Urothelium cell line (cell line): ENCODE measurements at regions not wholly inside any gene's neighbourhood (a gene's known extent, or its start where the extent isn't known, plus 50 kb on each side); places are given as distances from the start of the nearest gene placed in this dataset.
A peak's percentile ranks its signal among the peaks of the same experiment; 100 is the strongest.
"Not testable (repeated sequence)": the region's sequence is repeated elsewhere in the genome, so short reads cannot be mapped to it uniquely, and the experiment has no call there.

Experiments used
- DNase-seq: peaks from one replicate; pipeline ENCODE4 v3.0.0; 2011; ENCODE audit warnings: low spot score, mixed read lengths
- FAIRE-seq: peaks from 2 replicates; lab custom pipeline; 2011; peaks lifted over from hg19 to GRCh38; lab: Jason Lieb, UNC

GRCh38 chrX:13955975-13956374, 73.7 kb downstream of the GEMIN8 start:
- DNase-seq (no peak), FAIRE-seq (no peak)

- FAIRE-seq (no peak), DNase-seq (no peak)
These were observed 74.5 kb downstream of the GEMIN8 start for GRCh38 chrX:13955095-13955647.

GRCh38 chrX:13952581-13952980, 77.1 kb downstream of the GEMIN8 start:
- FAIRE-seq (no peak), DNase-seq (no peak)

GRCh38 chrX:13946223-13946622, 83.5 kb downstream of the GEMIN8 start:
- DNase-seq, FAIRE-seq: not testable (repeated sequence)

DNA sequence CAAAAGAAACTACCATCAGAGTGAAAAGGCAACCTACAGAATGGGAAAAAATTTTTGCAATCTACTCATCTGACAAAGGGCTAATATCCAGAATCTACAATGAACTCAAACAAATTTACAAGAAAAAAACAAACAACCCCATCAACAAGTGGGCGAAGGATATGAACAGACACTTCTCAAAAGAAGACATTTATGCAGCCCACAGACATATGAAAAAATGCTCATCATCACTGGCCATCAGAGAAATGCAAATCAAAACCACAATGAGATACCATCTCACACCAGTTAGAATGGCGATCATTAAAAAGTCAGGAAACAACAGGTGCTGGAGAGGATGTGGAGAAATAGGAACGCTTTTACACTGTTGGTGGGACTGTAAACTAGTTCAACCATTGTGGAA, 83.9 kb downstream of the GEMIN8 start:
- not testable (repeated sequence) for DNase-seq, FAIRE-seq

- FAIRE-seq = no peak
- no peak for DNase-seq
These were observed 89.0 kb downstream of the GEMIN8 start for GRCh38 chrX:13940671-13941070.

GRCh38 chrX:13939741-13940597, 89.7 kb downstream of the GEMIN8 start:
- DNase-seq (no peak), FAIRE-seq (no peak)

DNA sequence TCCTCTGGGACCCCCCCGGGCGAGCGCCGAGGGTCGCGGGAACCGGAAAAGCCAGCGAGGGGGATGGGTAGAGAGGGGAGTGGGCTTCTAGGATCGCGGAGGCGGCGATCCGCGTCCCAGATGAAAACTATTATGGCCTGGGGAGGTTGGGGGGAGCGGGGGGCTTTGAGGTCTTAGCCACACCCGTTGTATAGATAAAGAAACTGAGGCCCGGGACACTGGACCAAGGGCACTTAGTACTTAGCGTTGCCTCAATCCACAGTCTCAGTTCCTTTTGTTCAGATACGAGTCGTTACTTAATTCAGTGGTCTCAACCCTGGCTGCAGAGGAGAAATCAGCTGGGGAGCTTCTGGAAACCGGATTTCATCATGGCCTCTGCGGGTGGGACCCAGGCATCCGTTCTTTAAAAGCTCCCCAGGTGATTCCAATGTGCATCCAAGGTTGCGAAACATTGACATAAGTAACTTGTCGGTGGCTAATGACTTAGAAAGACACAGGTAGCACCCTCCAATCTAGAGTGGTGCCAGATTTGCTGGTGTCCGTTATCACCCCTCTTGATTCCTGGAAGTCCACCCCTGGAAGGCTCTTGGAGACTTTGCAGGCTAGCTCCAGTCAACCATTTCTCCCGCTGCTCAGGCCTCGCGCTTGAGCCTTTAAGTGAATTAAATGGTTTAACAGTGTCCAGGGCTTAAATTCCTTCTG, 90.7 kb downstream of the GEMIN8 start:
- no peak for DNase-seq
- no peak for FAIRE-seq

- FAIRE-seq = no peak
- peak; percentile 13 for DNase-seq
These were observed 91.5 kb downstream of the GEMIN8 start for GRCh38 chrX:13938051-13938828.

GRCh38 chrX:13937370-13938050, 92.2 kb downstream of the GEMIN8 start:
- FAIRE-seq (no peak), DNase-seq (peak; percentile 2)

GRCh38 chrX:13936521-13937225, 93.0 kb downstream of the GEMIN8 start:
- no peak for DNase-seq
- FAIRE-seq = no peak

DNA sequence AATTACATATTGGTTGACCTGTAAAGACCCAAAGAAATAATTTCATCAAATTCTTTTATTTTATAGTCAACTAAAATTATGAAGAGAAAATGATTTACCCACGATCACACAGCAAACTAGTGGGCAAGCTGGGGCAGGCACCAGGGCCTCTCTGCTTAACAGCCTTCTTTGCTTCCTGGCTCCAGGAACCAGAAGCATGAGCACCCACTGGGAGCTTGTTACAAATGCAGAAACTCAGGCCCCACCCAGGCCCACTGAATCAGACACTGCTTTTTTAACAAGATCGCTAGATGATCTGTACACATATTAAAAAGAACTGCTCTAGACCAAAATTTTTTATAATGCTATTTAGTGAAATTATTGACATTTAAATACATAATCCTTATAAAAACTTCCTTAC, 95.0 kb downstream of the GEMIN8 start:
- FAIRE-seq (no peak), DNase-seq (no peak)

DNA sequence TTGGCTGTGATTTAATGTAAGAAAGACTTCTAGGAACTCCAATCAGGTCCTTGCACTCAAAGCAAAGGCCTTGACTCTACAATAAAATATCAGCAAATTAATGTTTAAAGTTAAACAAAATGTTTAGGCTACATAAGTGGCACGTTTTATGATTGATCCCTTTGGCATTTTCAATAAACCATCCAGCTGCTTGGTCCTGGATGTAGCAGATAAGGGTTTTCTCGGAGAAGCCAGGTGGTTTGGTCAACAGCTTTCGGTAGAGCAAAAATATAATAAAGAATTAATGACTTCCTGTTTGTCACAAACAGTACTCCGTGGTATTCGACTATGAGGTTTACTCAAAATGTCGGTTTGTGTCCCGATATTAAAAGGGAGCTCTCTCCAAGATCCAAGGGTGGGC, 95.8 kb downstream of the GEMIN8 start:
- no peak for DNase-seq
- FAIRE-seq = no peak

GRCh38 chrX:13933352-13933751, 96.3 kb downstream of the GEMIN8 start:
- DNase-seq (no peak), FAIRE-seq (no peak)

- DNase-seq (no peak), FAIRE-seq (no peak)
These were observed 97.3 kb downstream of the GEMIN8 start for GRCh38 chrX:13932416-13932815.

DNA sequence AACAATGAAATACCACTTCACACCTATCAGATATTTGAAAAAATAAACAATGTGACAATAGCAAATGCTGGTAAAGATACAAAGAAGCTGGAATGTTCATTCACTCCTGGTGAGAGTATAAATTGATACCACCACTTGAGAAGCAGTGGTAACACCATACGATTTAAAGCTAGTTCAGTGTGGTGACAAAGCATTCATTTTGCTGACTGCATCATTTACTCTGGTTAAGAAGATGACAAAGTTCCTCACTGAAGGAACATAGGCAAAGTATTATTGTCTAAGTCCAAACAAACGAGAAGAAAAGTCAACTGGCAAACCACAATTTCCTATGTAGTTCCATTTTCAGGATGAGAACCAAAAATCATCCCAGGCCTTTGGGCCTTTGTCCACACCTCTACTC, 102.5 kb downstream of the GEMIN8 start:
- DNase-seq (no peak), FAIRE-seq (no peak)

DNA sequence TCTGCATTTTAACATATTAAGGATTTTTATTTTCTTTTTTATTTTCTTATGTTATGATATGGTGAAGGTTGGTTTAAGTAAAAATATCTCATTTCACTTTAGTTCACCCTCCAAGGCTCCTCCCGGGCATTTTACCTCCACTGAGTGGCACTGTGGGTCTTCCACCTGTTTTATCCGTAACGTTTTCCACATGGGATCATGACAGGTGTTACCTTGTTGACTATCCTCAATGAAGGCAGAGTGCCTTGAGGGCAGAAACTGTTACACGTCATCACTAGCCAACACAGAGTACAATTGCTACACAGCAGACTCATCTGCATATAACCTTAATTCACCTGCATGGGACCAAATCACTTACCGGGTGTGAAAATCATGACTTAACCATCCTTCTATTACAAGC, 105.8 kb downstream of the GEMIN8 start:
- FAIRE-seq (no peak), DNase-seq (no peak)

GRCh38 chrX:13923289-13923688, 106.4 kb upstream of the GPM6B start:
- FAIRE-seq = no peak
- no peak for DNase-seq

DNA sequence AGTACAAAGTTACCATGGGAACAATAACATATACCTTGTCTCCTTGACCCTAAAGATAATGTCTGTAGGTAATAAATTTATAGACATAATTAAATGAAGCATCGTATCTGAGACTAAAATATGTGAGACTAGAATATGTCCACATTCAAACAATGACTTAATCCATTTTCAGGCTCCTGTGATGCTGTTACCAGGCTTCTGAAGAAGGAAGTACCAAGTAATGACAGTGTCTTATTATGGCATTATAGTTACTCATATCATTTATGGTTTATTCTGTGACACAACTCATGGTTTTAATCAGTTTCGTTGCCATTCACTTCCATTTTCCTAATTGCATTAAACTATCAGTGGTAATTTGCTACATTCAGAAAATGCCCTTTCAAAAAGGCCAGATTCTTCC, 100.6 kb upstream of the GPM6B start:
- DNase-seq (no peak), FAIRE-seq (no peak)

DNA sequence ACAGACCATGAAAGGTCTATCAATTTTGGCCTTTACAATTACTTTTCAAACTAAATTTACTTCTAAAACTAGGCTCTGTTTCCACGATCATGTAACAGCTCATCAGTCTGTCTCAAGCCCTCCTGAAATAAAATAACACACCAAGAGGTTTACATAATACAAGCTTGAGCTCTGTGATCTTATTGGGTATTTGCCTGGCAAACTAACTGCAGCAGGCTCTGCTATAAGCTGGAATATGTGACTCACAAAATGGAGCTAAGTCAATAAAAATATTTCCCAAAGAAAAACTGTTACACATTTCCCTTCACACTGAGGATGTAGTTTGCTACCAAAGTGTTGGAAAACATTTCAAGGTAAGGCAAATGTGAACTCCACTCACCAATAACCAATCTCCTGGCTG, 94.7 kb upstream of the GPM6B start:
- FAIRE-seq = no peak
- no peak for DNase-seq
